ENCODE measurements at regions not wholly inside any gene's neighbourhood (a gene's known extent, or its start where the extent isn't known, plus 50 kb on each side); places are given as distances from the start of the nearest gene placed in this dataset.
A peak's percentile ranks its signal among the peaks of the same experiment; 100 is the strongest.

DNA sequence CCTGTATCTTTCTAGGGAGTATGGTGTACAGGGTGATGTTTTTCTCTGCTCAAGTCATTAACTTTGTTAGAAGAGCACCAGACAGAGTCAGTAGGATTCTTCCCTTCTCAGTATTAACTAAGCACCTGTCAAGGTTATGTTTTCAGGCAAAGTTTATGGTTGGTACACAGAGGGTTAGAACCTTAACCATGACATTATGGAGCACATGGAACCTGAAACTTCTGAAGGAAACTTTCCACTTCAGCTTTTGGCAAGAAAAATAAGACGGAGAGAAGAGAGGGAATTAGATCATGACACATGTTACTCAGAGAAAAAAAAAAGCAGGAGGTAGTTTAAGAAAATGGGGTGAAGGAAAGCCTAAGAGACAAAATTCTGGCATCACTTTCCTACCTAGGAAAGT lies 112.9 kb upstream of the PDE7B start:
- no peak for DNase-seq (ENCODE audit: low read depth)
- TF ChIP-seq, protein P1, sequence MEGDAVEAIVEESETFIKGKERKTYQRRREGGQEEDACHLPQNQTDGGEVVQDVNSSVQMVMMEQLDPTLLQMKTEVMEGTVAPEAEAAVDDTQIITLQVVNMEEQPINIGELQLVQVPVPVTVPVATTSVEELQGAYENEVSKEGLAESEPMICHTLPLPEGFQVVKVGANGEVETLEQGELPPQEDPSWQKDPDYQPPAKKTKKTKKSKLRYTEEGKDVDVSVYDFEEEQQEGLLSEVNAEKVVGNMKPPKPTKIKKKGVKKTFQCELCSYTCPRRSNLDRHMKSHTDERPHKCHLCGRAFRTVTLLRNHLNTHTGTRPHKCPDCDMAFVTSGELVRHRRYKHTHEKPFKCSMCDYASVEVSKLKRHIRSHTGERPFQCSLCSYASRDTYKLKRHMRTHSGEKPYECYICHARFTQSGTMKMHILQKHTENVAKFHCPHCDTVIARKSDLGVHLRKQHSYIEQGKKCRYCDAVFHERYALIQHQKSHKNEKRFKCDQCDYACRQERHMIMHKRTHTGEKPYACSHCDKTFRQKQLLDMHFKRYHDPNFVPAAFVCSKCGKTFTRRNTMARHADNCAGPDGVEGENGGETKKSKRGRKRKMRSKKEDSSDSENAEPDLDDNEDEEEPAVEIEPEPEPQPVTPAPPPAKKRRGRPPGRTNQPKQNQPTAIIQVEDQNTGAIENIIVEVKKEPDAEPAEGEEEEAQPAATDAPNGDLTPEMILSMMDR (IDR thresholded peaks at IDR 0.05; ENCODE audit: low read depth, low read length, missing control alignments), result no peak
- in situ Hi-C loops (cut with HindIII; ENCODE audit: low sequenced_read_pairs), result no loop called here
- H3K4me3 ChIP-seq (ENCODE audit: low read depth, low read length), result no peak overlapping the region

- peak; percentile 81 for DNase-seq (ENCODE audit: low read depth)
- H3K4me3 ChIP-seq (ENCODE audit: low read depth, low read length), result no peak overlapping the region
- TF ChIP-seq, protein P1 (IDR thresholded peaks at IDR 0.05; ENCODE audit: low read depth, low read length, missing control alignments), result no peak
- in situ Hi-C loops (cut with HindIII; ENCODE audit: low sequenced_read_pairs), result no loop called here
Measured at GRCh38 chr6:135739288-135739687, 112.2 kb upstream of the PDE7B start.

GRCh38 chr6:135740580-135740979 lies 110.9 kb upstream of the PDE7B start:
- no peak overlapping the region for H3K4me3 ChIP-seq (ENCODE audit: low read depth, low read length)
- in situ Hi-C loops (cut with HindIII; ENCODE audit: low sequenced_read_pairs), result no loop called here
- TF ChIP-seq, protein P1 (IDR thresholded peaks at IDR 0.05; ENCODE audit: low read depth, low read length, missing control alignments), result no peak
- no peak for DNase-seq (ENCODE audit: low read depth)

- no peak overlapping the region for H3K4me3 ChIP-seq (ENCODE audit: low read depth, low read length)
- in situ Hi-C loops (cut with HindIII; ENCODE audit: low sequenced_read_pairs), result no loop called here
- TF ChIP-seq, protein P1 (IDR thresholded peaks at IDR 0.05; ENCODE audit: low read depth, low read length, missing control alignments), result no peak
- DNase-seq (ENCODE audit: low read depth), result no peak
Measured at GRCh38 chr6:135743476-135743875, 108.0 kb upstream of the PDE7B start.

DNA sequence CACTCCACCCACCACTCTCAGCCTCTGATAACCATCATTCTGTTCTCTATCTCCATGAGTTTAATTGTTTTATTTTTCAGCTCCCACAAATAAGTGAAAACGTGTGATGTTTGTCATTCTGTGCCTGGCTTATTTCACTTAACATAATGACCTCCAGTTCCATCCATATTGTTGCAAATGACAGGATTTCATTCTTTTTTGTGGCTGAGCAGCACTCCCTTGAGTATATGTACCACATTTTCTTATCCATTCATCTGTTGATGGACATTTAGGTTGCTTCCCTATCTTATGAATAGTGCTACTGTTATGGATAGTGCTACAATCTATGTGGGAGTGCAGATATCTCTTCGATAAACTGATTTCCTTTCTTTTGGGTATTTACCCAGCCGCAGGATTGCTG lies 103.3 kb upstream of the PDE7B start:
- in situ Hi-C loops (cut with HindIII; ENCODE audit: low sequenced_read_pairs), result no loop called here
- TF ChIP-seq, protein P1 (IDR thresholded peaks at IDR 0.05; ENCODE audit: low read depth, low read length, missing control alignments), result no peak

GRCh38 chr6:135750081-135750480 lies 101.4 kb upstream of the PDE7B start:
- DNase-seq (ENCODE audit: low read depth), result no peak
- TF ChIP-seq, protein P1 (IDR thresholded peaks at IDR 0.05; ENCODE audit: low read depth, low read length, missing control alignments), result no peak
- in situ Hi-C loops (cut with HindIII; ENCODE audit: low sequenced_read_pairs), result no loop called here
- H3K4me3 ChIP-seq (ENCODE audit: low read depth, low read length), result no peak overlapping the region

More for the DNA sequence above, 103.3 kb upstream of the PDE7B start:
- H3K4me3 ChIP-seq (ENCODE audit: low read depth, low read length), result no peak overlapping the region
- DNase-seq (ENCODE audit: low read depth), result no peak

DNA sequence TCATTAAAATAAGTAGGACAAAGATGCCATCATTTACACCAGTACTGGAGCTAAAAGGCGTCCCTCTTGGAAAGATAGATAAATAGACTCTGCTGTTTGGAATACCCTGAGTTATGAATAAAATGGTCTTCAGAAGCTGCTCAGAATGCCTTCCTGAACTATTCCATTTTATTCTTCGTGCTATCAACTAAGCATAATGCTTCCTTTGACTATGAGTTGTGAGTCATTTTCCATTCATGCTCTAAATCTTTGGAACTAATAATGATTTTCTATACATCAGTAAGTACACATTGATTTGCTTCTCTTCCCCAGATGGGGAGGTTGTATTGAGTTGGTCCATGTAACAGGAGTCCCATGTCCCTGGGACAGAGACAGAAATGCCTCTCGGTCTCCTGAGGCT lies 98.3 kb upstream of the PDE7B start:
- H3K4me3 ChIP-seq (ENCODE audit: low read depth, low read length), result no peak overlapping the region
- in situ Hi-C loops (cut with HindIII; ENCODE audit: low sequenced_read_pairs), result no loop called here
- DNase-seq (ENCODE audit: low read depth), result no peak
- TF ChIP-seq, protein P1 (IDR thresholded peaks at IDR 0.05; ENCODE audit: low read depth, low read length, missing control alignments), result no peak

Measured in astrocyte of the cerebellum (primary cell).